HCT116 (cell line): ENCODE measurements at regions not wholly inside any gene's neighbourhood (a gene's known extent, or its start where the extent isn't known, plus 50 kb on each side); places are given as distances from the start of the nearest gene placed in this dataset.

Source experiments
- ELF1 ChIP-seq: IDR thresholded peaks from 2 replicates; pipeline ENCODE4 v1.6.1; 2012; ENCODE audit warnings: low read depth, borderline replicate concordance
- EZH2 ChIP-seq: fragments of 200-600 bp; sonication (generic); IDR thresholded peaks from 2 replicates; pipeline ENCODE4 v1.6.1; 2017; ENCODE audit warnings: antibody characterized with exemption, mixed run types
- EZH2phosphoT487 ChIP-seq: fragments of 200-600 bp; IDR thresholded peaks from 2 replicates; pipeline ENCODE4 v1.6.1; 2018; ENCODE audit warnings: antibody characterized with exemption, borderline replicate concordance
- POLR2A ChIP-seq: IDR thresholded peaks from 2 replicates; pipeline ENCODE4 v1.7.0; 2011; ENCODE audit warnings: borderline replicate concordance; ENCODE audit not compliant: insufficient read depth, insufficient read length; ENCODE audit errors: extremely low read depth
- SIN3A ChIP-seq: IDR thresholded peaks from 2 replicates; pipeline ENCODE4 v1.6.1; 2012; ENCODE audit warnings: low read depth
- YY1 ChIP-seq: IDR thresholded peaks from 2 replicates; pipeline ENCODE4 v1.6.1; 2011; ENCODE audit warnings: low read length, low read depth, moderate library complexity, mild to moderate bottlenecking; ENCODE audit not compliant: insufficient replicate concordance; ENCODE audit errors: extremely low read depth
- TF ChIP-seq, protein P1 (sequence below): IDR thresholded peaks from 2 replicates; pipeline ENCODE4 v1.6.1; 2012
- TF ChIP-seq, protein P2 (sequence below), 3 experiments: fragments of 200-600 bp in 1 of 3; sonication (generic) in 1 of 3; IDR thresholded peaks in 2 of 3; conservative IDR thresholded peaks in 1 of 3; 2 replicates each; pipeline ENCODE4 v1.5.1; 2012 to 2017; ENCODE audit warnings: low read depth in 2 of 3, low read length in 2 of 3, antibody characterized with exemption in 1 of 3, borderline replicate concordance in 1 of 3, control low read depth in 1 of 3, mild to moderate bottlenecking in 1 of 3, mixed read lengths in 1 of 3, mixed run types in 1 of 3, moderate library complexity in 1 of 3; ENCODE audit not compliant: insufficient read depth in 1 of 3
- TF ChIP-seq, protein P3 (sequence below): IDR thresholded peaks from 2 replicates; pipeline ENCODE4 v1.6.1; 2011; ENCODE audit warnings: mild to moderate bottlenecking, low read length, moderate library complexity; ENCODE audit not compliant: insufficient replicate concordance; ENCODE audit errors: extremely low read depth

- TF ChIP-seq EZH2 (no peak), SIN3A (no peak), ELF1 (no peak), EZH2phosphoT487 (no peak), POLR2A (no peak), YY1 (no peak)
- TF ChIP-seq, protein P1, sequence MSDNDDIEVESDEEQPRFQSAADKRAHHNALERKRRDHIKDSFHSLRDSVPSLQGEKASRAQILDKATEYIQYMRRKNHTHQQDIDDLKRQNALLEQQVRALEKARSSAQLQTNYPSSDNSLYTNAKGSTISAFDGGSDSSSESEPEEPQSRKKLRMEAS, result no peak
- TF ChIP-seq, protein P2, sequence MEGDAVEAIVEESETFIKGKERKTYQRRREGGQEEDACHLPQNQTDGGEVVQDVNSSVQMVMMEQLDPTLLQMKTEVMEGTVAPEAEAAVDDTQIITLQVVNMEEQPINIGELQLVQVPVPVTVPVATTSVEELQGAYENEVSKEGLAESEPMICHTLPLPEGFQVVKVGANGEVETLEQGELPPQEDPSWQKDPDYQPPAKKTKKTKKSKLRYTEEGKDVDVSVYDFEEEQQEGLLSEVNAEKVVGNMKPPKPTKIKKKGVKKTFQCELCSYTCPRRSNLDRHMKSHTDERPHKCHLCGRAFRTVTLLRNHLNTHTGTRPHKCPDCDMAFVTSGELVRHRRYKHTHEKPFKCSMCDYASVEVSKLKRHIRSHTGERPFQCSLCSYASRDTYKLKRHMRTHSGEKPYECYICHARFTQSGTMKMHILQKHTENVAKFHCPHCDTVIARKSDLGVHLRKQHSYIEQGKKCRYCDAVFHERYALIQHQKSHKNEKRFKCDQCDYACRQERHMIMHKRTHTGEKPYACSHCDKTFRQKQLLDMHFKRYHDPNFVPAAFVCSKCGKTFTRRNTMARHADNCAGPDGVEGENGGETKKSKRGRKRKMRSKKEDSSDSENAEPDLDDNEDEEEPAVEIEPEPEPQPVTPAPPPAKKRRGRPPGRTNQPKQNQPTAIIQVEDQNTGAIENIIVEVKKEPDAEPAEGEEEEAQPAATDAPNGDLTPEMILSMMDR (IDR thresholded peaks at IDR 0.05 in 2 of 3, conservative IDR thresholded peaks at IDR 0.05 in 1 of 3; ENCODE audit: borderline replicate concordance in 1 of 3, insufficient read depth in 1 of 3, low read depth in 2 of 3, low read length in 2 of 3), result no peak
- TF ChIP-seq, protein P3, sequence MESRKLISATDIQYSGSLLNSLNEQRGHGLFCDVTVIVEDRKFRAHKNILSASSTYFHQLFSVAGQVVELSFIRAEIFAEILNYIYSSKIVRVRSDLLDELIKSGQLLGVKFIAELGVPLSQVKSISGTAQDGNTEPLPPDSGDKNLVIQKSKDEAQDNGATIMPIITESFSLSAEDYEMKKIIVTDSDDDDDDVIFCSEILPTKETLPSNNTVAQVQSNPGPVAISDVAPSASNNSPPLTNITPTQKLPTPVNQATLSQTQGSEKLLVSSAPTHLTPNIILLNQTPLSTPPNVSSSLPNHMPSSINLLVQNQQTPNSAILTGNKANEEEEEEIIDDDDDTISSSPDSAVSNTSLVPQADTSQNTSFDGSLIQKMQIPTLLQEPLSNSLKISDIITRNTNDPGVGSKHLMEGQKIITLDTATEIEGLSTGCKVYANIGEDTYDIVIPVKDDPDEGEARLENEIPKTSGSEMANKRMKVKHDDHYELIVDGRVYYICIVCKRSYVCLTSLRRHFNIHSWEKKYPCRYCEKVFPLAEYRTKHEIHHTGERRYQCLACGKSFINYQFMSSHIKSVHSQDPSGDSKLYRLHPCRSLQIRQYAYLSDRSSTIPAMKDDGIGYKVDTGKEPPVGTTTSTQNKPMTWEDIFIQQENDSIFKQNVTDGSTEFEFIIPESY, result no peak
Measured at GRCh38 chr1:81650776-81651175, 150.0 kb upstream of the ADGRL2 start.
